ENCODE measurements at regions not wholly inside any gene's neighbourhood (a gene's known extent, or its start where the extent isn't known, plus 50 kb on each side); places are given as distances from the start of the nearest gene placed in this dataset.

GRCh38 chr2:78654941-78655340, 370.6 kb upstream of the REG3G start:
- TF ChIP-seq CTCF (IDR thresholded peaks at IDR 0.05) (no peak), ZFX (IDR thresholded peaks at IDR 0.05; ENCODE audit: borderline replicate concordance) (no peak)
